ENCODE measurements at regions not wholly inside any gene's neighbourhood (a gene's known extent, or its start where the extent isn't known, plus 50 kb on each side); places are given as distances from the start of the nearest gene placed in this dataset.

- H3K4me2 ChIP-seq (ENCODE audit: insufficient read depth, insufficient read length, low read length), result no peak overlapping the region
- H3K79me1 ChIP-seq (ENCODE audit: insufficient read depth, low read depth, low read length, poor library complexity, severe bottlenecking), result no peaks in the 10 kb centered on the region
- Mint-ChIP-seq H3K9me3 (no peaks in the 10 kb centered on the region), H3K4me1 (no peaks in the 10 kb centered on the region), H3K27me3 (ENCODE audit: low read depth) (no peaks in the 10 kb centered on the region), H3K36me3 (ENCODE audit: insufficient read depth in 1 of 3, low read depth in 3 of 3) (no peaks in the 10 kb centered on the region), H3K27ac (no peak overlapping the region), H3K4me3 (no peak overlapping the region)
- TF ChIP-seq CTCF (conservative IDR thresholded peaks at IDR 0.05), result no peak
- H4K8ac ChIP-seq (replicated peaks; ENCODE audit: insufficient read length, low read depth, low read length), result no peak overlapping the region
- no peaks in the 10 kb centered on the region for H3K27me3 ChIP-seq (ENCODE audit: insufficient read depth, low read length)
- DNase-seq, result no peak
- no peak overlapping the region for H2AK5ac ChIP-seq (ENCODE audit: insufficient read length, low read length)
- no peak overlapping the region for H2BK120ac ChIP-seq (ENCODE audit: low read depth, low read length, poor library complexity, severe bottlenecking)
- no peak overlapping the region for H2BK12ac ChIP-seq (ENCODE audit: insufficient read length, low read depth, low read length)
- H3K9ac ChIP-seq (ENCODE audit: extremely low read depth, insufficient read length, low read length), result no peak overlapping the region
- no peak overlapping the region for H3K14ac ChIP-seq (ENCODE audit: insufficient read depth, low read length)
- H3K23me2 ChIP-seq (ENCODE audit: insufficient read length, low read depth, low read length, poor library complexity, severe bottlenecking), result no peaks in the 10 kb centered on the region
- no peaks in the 10 kb centered on the region for H4K20me1 ChIP-seq (ENCODE audit: control insufficient read depth, insufficient read depth, insufficient read length)
- H3K23ac ChIP-seq (ENCODE audit: insufficient read length, low read depth, low read length), result no peak overlapping the region
- H2BK5ac ChIP-seq (ENCODE audit: insufficient read length, low read length), result no peak overlapping the region
- H3K4ac ChIP-seq (ENCODE audit: low read depth, low read length), result no peak overlapping the region
- H3K27ac ChIP-seq (ENCODE audit: insufficient read length, low read depth, low read length), result no peak overlapping the region
- H4K91ac ChIP-seq (ENCODE audit: insufficient read length, low read depth, low read length), result no peak overlapping the region
- H3K9me3 ChIP-seq (ENCODE audit: control insufficient read depth, low read depth, low read length), result no peaks in the 10 kb centered on the region
- no peak overlapping the region for H2BK15ac ChIP-seq (ENCODE audit: low read depth, low read length)
- H3K56ac ChIP-seq (ENCODE audit: insufficient read length, low read depth, low read length), result no peak overlapping the region
- H3T11ph ChIP-seq (ENCODE audit: low read length), result no peak overlapping the region
- H2AFZ ChIP-seq (ENCODE audit: low read length), result no peak overlapping the region
- no peak overlapping the region for H3K18ac ChIP-seq (ENCODE audit: insufficient read length, low read depth, low read length)
- H3K79me2 ChIP-seq (ENCODE audit: insufficient read depth, low read length), result no peaks in the 10 kb centered on the region
- no peak overlapping the region for H4K5ac ChIP-seq (ENCODE audit: insufficient read length, low read depth, low read length)
- no peak overlapping the region for H2BK20ac ChIP-seq (ENCODE audit: low read depth, low read length, poor library complexity, severe bottlenecking)
- WGBS (ENCODE audit: extremely low coverage, insufficient read length, low lambda C conversion rate), result no CpG with 5 or more reads among the region's 5 CpGs
- no peaks in the 10 kb centered on the region for H3K4me1 ChIP-seq (ENCODE audit: insufficient read depth, low read length)
Observed at GRCh38 chr1:198443365-198444233, 96.9 kb downstream of the ATP6V1G3 start.
